ENCODE measurements at regions not wholly inside any gene's neighbourhood (a gene's known extent, or its start where the extent isn't known, plus 50 kb on each side); places are given as distances from the start of the nearest gene placed in this dataset.

GRCh38 chr9:129462360-129462759 is 158.5 kb downstream of the C9orf50 start:
- peaks cover 49% of the 10 kb centered on the region for H3K4me1 ChIP-seq
- H3K27ac ChIP-seq, result no peak overlapping the region
- 93 to 96% methylated on average over 15 of the region's 15 CpGs for WGBS, 2 donors
- no peaks in the 10 kb centered on the region for H3K36me3 ChIP-seq (replicated peaks in 1 of 2; ENCODE audit: insufficient read depth in 1 of 2, low read depth in 2 of 2)
- H3K4me3 ChIP-seq, result no peak overlapping the region
- no peaks in the 10 kb centered on the region for H3K27me3 ChIP-seq
- ATAC-seq (no peak), DNase-seq (no peak)
- TF ChIP-seq POLR2A (IDR thresholded peaks at IDR 0.05) (no peak), CTCF (IDR thresholded peaks at IDR 0.05) (no peak)
- no peaks in the 10 kb centered on the region for H3K9me3 ChIP-seq
- intact Hi-C loops (cut with DNase I), result no loop called here

- 4 to 9% methylated on average over 21 to 43 of the region's 51 CpGs for WGBS, 2 donors
These were observed 160.3 kb downstream of the C9orf50 start for GRCh38 chr9:129460323-129461261.

GRCh38 chr9:129459547-129460322 is 161.2 kb downstream of the C9orf50 start:
- Histone ChIP-seq H3K4me3 (no peak overlapping the region), H3K27me3 (no peaks in the 10 kb centered on the region), H3K36me3 (replicated peaks in 1 of 2; ENCODE audit: insufficient read depth in 1 of 2, low read depth in 2 of 2) (no peaks in the 10 kb centered on the region), H3K4me1 (peaks cover 33% of the 10 kb centered on the region), H3K9me3 (no peaks in the 10 kb centered on the region), H3K27ac (peak overlapping the region; percentile 62 to 97 (median 74))
- DNase-seq, result peak in 1 of 4 donors; percentile 30
- peak; percentile 7 for ATAC-seq
- TF ChIP-seq CTCF (IDR thresholded peaks at IDR 0.05) (no peak), POLR2A (IDR thresholded peaks at IDR 0.05) (no peak)
- WGBS, 2 donors, result 29 to 41% methylated on average over 11 to 28 of the region's 29 CpGs
- intact Hi-C loops (cut with DNase I), result no loop called here

More at GRCh38 chr9:129460323-129461261, 160.3 kb downstream of the C9orf50 start:
- H3K4me1 ChIP-seq, result peaks cover 36% of the 10 kb centered on the region
- no peaks in the 10 kb centered on the region for H3K36me3 ChIP-seq (replicated peaks in 1 of 2; ENCODE audit: insufficient read depth in 1 of 2, low read depth in 2 of 2)
- H3K4me3 ChIP-seq, result no peak overlapping the region
- DNase-seq, result peak; percentile 96 to 99 (median 98)
- intact Hi-C loops (cut with DNase I), result no loop called here
- peak in 3 of 7 experiments; percentile 19 to 56 (median 49) for TF ChIP-seq CTCF (IDR thresholded peaks at IDR 0.05)
- peak; percentile 80 to 86 (median 80) for TF ChIP-seq POLR2A (IDR thresholded peaks at IDR 0.05)
- peak overlapping the region; percentile 95 to 98 (median 97) for H3K27ac ChIP-seq
- no peaks in the 10 kb centered on the region for H3K9me3 ChIP-seq
- ATAC-seq, result peak; percentile 95
- H3K27me3 ChIP-seq, result no peaks in the 10 kb centered on the region

GRCh38 chr9:129458663-129459546 is 162.0 kb downstream of the C9orf50 start:
- H3K4me3 ChIP-seq, result no peak overlapping the region
- DNase-seq (peak in 3 of 4 donors; percentile 48 to 90 (median 85)), ATAC-seq (no peak)
- H3K27ac ChIP-seq, result peak overlapping the region; percentile 62 to 97 (median 74)
- H3K4me1 ChIP-seq, result peaks cover 33% of the 10 kb centered on the region
- no peak for TF ChIP-seq CTCF (IDR thresholded peaks at IDR 0.05)
- no peak for TF ChIP-seq POLR2A (IDR thresholded peaks at IDR 0.05)
- intact Hi-C loops (cut with DNase I), result no loop called here
- H3K27me3 ChIP-seq, result no peaks in the 10 kb centered on the region
- 29 to 47% methylated on average over 6 to 29 of the region's 29 CpGs for WGBS, 2 donors
- H3K9me3 ChIP-seq, result no peaks in the 10 kb centered on the region
- H3K36me3 ChIP-seq (replicated peaks in 1 of 2; ENCODE audit: insufficient read depth in 1 of 2, low read depth in 2 of 2), result no peaks in the 10 kb centered on the region

Data from body of pancreas (tissue), 4 donors.